Thyroid gland (tissue), 4 donors: ENCODE measurements at regions not wholly inside any gene's neighbourhood (a gene's known extent, or its start where the extent isn't known, plus 50 kb on each side); places are given as distances from the start of the nearest gene placed in this dataset.

Experiments used
- DNase-seq, 2 donors: peaks; one replicate each; pipeline ENCODE4 v3.0.0-alpha.2; 2019
- H3K27ac ChIP-seq, 3 donors: fragments of 200-600 bp; sonication (generic); 1 replicate in 2 of 3; 2 replicates in 1 of 3; pipeline ENCODE4 v1.5.1; 2016 to 2019; ENCODE audit warnings: mild to moderate bottlenecking in 1 of 3, moderate library complexity in 1 of 3
- H3K27me3 ChIP-seq: fragments of 200-600 bp; sonication (generic); one replicate; pipeline ENCODE4 v1.5.1; 2019
- H3K36me3 ChIP-seq, 2 donors: fragments of 200-600 bp; sonication (generic); one replicate each; pipeline ENCODE4 v1.5.1; 2016 to 2019
- H3K4me1 ChIP-seq, 2 donors: fragments of 200-600 bp; sonication (generic); one replicate each; pipeline ENCODE4 v1.5.1; 2017 to 2019
- H3K4me3 ChIP-seq, 3 donors: fragments of 200-600 bp; sonication (generic); replicated peaks in 1 of 3; 1 replicate in 2 of 3; 2 replicates in 1 of 3; pipeline ENCODE4 v1.5.1; 2016; ENCODE audit warnings: mild to moderate bottlenecking in 1 of 3
- H3K9me3 ChIP-seq: fragments of 200-600 bp; sonication (generic); one replicate; pipeline ENCODE4 v1.5.1; 2017
- POLR2A ChIP-seq, 2 donors: fragments of 450-650 bp; IDR thresholded peaks; one replicate each; pipeline ENCODE4 v1.6.1; 2017; ENCODE audit warnings: antibody characterized with exemption in 2 of 2, mild to moderate bottlenecking in 2 of 2, moderate library complexity in 1 of 2
- WGBS, 2 donors: methylation state at CpG; one replicate each; pipeline ENCODE4 v1.1.5; 2017; 5-methylcytosine and 5-hydroxymethylcytosine counted together
- intact Hi-C: fragments of 100-400 bp; cut with DNase I; formaldehyde crosslinking; loops from one replicate; pipeline ENCODE4 v1.15.1; 2023
- TF ChIP-seq, protein P1 (sequence below), 6 experiments: fragments of 200-600 bp in 3 of 6; fragments of 450-650 bp in 3 of 6; sonication (generic) in 3 of 6; IDR thresholded peaks; one replicate each; pipeline ENCODE4 v1.5.1; 2016 to 2019; ENCODE audit warnings: antibody characterized with exemption in 6 of 6, mild to moderate bottlenecking in 2 of 6, inconsistent platforms in 1 of 6, moderate library complexity in 1 of 6

DNA sequence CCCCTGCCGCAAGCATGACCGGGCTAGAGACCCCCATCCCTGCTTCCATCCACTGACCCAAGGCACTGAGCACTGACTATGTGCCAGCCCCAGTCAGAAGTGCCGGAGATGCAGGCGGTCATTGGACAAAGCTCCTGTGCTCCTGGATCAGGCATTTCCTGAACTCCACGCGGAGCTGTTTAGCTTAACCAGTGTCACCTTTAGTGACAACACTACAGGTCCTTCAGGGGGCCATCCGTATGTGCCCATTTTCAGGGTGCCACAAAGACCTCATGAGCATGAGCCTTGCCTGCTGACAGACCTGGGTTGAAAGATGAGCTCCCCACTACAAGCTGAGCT is 63.0 kb upstream of the FGF3 start:
- 90 to 97% methylated on average over 6 to 7 of the region's 7 CpGs for WGBS, 2 donors
- Histone ChIP-seq H3K4me3 (no peak overlapping the region), H3K9me3 (no peaks in the 10 kb centered on the region), H3K27ac (no peak overlapping the region), H3K4me1 (no peaks in the 10 kb centered on the region), H3K36me3 (no peaks in the 10 kb centered on the region), H3K27me3 (no peaks in the 10 kb centered on the region)
- TF ChIP-seq, protein P1, sequence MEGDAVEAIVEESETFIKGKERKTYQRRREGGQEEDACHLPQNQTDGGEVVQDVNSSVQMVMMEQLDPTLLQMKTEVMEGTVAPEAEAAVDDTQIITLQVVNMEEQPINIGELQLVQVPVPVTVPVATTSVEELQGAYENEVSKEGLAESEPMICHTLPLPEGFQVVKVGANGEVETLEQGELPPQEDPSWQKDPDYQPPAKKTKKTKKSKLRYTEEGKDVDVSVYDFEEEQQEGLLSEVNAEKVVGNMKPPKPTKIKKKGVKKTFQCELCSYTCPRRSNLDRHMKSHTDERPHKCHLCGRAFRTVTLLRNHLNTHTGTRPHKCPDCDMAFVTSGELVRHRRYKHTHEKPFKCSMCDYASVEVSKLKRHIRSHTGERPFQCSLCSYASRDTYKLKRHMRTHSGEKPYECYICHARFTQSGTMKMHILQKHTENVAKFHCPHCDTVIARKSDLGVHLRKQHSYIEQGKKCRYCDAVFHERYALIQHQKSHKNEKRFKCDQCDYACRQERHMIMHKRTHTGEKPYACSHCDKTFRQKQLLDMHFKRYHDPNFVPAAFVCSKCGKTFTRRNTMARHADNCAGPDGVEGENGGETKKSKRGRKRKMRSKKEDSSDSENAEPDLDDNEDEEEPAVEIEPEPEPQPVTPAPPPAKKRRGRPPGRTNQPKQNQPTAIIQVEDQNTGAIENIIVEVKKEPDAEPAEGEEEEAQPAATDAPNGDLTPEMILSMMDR (IDR thresholded peaks at IDR 0.05), result no peak
- TF ChIP-seq POLR2A (IDR thresholded peaks at IDR 0.05), result no peak
- intact Hi-C loops, result no loop called here
- DNase-seq, result no peak

DNA sequence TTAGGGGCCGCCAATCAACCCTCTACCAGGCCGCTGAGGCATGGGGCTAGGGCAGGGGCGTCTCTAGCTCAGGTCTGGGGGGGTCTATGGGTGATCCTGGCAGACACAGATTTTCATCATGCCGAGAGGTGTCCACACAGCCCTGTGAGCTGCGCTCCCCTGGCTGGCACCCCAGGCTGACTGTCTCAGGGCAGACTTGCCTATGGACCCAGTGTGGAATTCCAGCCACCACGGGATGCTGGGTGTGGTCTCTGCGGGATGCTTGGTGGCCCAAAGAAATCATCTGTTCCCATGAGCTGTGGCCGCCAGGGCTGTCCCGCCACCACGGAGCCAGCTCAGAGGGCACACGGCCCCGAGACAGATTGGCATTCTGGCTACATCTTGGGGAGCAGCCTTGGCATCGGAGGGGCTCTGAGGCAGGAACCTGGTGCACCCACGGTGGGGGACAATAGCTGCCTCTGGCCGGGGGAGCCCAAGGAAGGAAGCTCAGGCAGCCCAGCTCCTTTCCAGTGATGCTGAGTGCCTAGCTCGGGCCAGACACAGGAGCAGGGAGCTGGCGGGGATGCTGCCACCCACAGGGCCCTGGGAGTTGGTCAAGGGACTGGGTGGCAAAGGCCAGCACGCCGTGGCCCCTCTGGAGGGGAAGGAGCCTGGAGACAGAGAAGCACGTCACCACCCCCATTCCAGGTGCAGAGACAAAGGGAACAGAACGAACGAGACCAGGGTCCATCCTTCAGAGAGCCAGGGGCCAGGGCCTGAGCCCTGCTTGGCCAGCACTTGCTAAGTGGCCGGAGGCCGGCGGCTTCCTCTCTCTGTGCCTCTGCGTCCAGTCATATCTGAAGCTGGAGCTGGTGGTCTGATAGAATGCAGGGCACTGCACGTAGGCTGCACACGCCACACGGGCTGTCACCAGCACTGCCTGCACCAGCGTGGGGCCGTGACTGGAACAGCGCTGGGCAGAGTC is 64.4 kb upstream of the FGF3 start:
- H3K27me3 ChIP-seq, result no peaks in the 10 kb centered on the region
- H3K27ac ChIP-seq, result no peak overlapping the region
- H3K4me1 ChIP-seq, result no peaks in the 10 kb centered on the region
- DNase-seq, result no peak
- WGBS, 2 donors, result 70 to 81% methylated on average over 17 to 27 of the region's 32 CpGs
- intact Hi-C loops, result no loop called here
- TF ChIP-seq POLR2A (IDR thresholded peaks at IDR 0.05), result no peak
- TF ChIP-seq, protein P1 (IDR thresholded peaks at IDR 0.05), result no peak
- no peak overlapping the region for H3K4me3 ChIP-seq
- no peaks in the 10 kb centered on the region for H3K9me3 ChIP-seq
- H3K36me3 ChIP-seq, result no peaks in the 10 kb centered on the region

DNA sequence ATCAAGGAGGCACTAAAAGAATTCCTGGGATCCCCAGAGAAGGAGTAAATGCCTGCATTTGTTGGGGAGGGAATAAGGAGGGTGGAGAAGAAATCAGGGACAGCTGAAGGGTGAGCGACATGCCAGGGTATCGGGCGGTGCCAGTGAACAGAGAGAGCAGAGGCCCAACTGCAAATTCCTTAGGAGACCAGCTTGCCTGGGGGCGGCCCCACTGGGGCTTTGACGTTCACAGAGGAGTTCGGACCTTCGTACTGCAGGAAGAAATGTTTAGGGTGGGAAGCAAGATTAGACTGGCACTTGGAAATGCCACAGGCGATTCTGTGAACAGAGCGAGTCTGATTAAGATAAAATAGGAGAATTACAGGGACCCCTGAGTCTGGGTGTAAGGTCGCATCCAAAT is 65.1 kb upstream of the FGF3 start:
- TF ChIP-seq, protein P1 (IDR thresholded peaks at IDR 0.05), result no peak
- TF ChIP-seq POLR2A (IDR thresholded peaks at IDR 0.05), result no peak
- H3K27ac ChIP-seq, result no peak overlapping the region
- intact Hi-C loops, result no loop called here
- no peak overlapping the region for H3K4me3 ChIP-seq
- no peak for DNase-seq
- no peaks in the 10 kb centered on the region for H3K4me1 ChIP-seq
- H3K9me3 ChIP-seq, result no peaks in the 10 kb centered on the region
- WGBS, 2 donors, result 94 to 97% methylated on average over 10 of the region's 10 CpGs
- H3K36me3 ChIP-seq, result no peaks in the 10 kb centered on the region
- no peaks in the 10 kb centered on the region for H3K27me3 ChIP-seq

DNA sequence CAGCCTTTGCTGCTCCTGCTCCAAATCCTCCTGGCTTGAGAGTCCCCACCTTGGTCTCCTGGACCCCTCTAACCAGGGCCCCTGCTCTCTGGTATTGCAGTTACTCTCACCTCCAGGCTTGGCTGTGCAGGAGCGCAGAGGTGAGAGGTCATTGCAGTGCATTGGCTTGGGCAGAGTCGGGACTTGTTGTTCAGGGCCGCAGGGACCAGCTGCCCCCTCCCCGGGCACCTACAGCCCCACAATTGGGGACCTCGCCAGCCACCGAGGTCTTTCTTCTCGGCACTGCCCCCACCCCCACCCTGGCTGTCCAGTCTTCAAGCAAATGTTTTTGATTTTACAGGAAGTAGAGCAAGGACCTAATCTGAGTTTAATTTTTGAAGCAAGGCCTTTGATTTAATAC is 65.5 kb upstream of the FGF3 start:
- intact Hi-C loops, result no loop called here
- H3K4me1 ChIP-seq, result no peaks in the 10 kb centered on the region
- 72 to 91% methylated on average over 5 to 7 of the region's 7 CpGs for WGBS, 2 donors
- DNase-seq, result no peak
- no peaks in the 10 kb centered on the region for H3K27me3 ChIP-seq
- no peaks in the 10 kb centered on the region for H3K36me3 ChIP-seq
- H3K27ac ChIP-seq, result no peak overlapping the region
- H3K4me3 ChIP-seq, result no peak overlapping the region
- H3K9me3 ChIP-seq, result no peaks in the 10 kb centered on the region
- TF ChIP-seq, protein P1 (IDR thresholded peaks at IDR 0.05), result no peak
- no peak for TF ChIP-seq POLR2A (IDR thresholded peaks at IDR 0.05)

DNA sequence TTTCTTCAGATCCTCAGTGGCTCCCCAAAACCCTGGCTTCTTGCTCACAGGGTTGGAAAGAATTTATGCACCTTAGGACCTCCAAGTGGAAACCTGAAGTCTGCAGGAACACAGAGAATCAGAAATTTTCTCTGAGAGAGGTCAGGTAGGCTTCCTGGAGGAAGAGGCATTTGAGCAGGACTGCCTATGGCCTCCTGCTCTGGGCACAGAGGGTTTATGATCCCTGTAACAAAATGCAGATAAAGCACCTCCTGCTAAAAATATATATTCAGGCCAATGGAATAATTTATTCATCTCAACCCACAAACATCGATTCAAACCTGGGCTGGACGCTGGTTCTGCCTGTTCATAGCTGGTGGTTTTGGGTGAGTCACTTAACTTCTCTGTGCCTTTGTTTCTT is 68.1 kb upstream of the FGF3 start:
- TF ChIP-seq, protein P1 (IDR thresholded peaks at IDR 0.05), result no peak
- no peak for TF ChIP-seq POLR2A (IDR thresholded peaks at IDR 0.05)
- Histone ChIP-seq H3K9me3 (no peaks in the 10 kb centered on the region), H3K27me3 (no peaks in the 10 kb centered on the region), H3K36me3 (no peaks in the 10 kb centered on the region), H3K27ac (no peak overlapping the region), H3K4me1 (peaks cover 0 to 1% of the 10 kb centered on the region in 2 donors), H3K4me3 (no peak overlapping the region)
- 90 to 95% methylated on average over 2 of the region's 2 CpGs for WGBS, 2 donors
- intact Hi-C loops, result no loop called here
- DNase-seq, result no peak
